Vagina (tissue), 2 donors: ENCODE measurements at regions not wholly inside any gene's neighbourhood (a gene's known extent, or its start where the extent isn't known, plus 50 kb on each side); places are given as distances from the start of the nearest gene placed in this dataset.

ENCODE experiments used
- DNase-seq, 2 donors: peaks; one replicate each; pipeline ENCODE4 v3.0.0-alpha.2; 2017; ENCODE audit errors: extremely low spot score in 2 of 2
- H3K27ac ChIP-seq: fragments of 200-600 bp; sonication (generic); one replicate; pipeline ENCODE4 v1.5.1; 2019
- H3K27me3 ChIP-seq: fragments of 200-600 bp; sonication (generic); one replicate; pipeline ENCODE4 v1.5.1; 2019
- H3K36me3 ChIP-seq, 2 donors: fragments of 200-600 bp; sonication (generic); one replicate each; pipeline ENCODE4 v1.5.1; 2017 to 2019
- H3K4me1 ChIP-seq: fragments of 200-600 bp; sonication (generic); one replicate; pipeline ENCODE4 v1.5.1; 2019
- H3K4me3 ChIP-seq, 2 donors: fragments of 200-600 bp; sonication (generic); 1 replicate in 1 of 2; 2 replicates in 1 of 2; pipeline ENCODE4 v1.5.1; 2016 to 2019
- H3K9me3 ChIP-seq: fragments of 200-600 bp; sonication (generic); one replicate; pipeline ENCODE4 v1.5.1; 2019
- POLR2A ChIP-seq, 2 donors: fragments of 450-650 bp; IDR thresholded peaks; one replicate each; pipeline ENCODE4 v1.6.1; 2017; ENCODE audit warnings: antibody characterized with exemption in 2 of 2, mild to moderate bottlenecking in 2 of 2, moderate library complexity in 2 of 2
- POLR2AphosphoS5 ChIP-seq, 2 donors: sonication (generic); formaldehyde crosslinking; IDR thresholded peaks; one replicate each; pipeline ENCODE4 v1.9.0; 2017; ENCODE audit warnings: antibody characterized with exemption in 2 of 2, mild to moderate bottlenecking in 2 of 2, low read depth in 1 of 2; ENCODE audit not compliant: insufficient read depth in 1 of 2
- intact Hi-C: fragments of 100-400 bp; cut with DNase I; formaldehyde crosslinking; loops from one replicate; pipeline ENCODE4 v1.15.1; 2023
- TF ChIP-seq, protein P1 (sequence below), 3 experiments: fragments of 450-650 bp in 2 of 3; fragments of 200-600 bp in 1 of 3; sonication (generic) in 1 of 3; IDR thresholded peaks; one replicate each; pipeline ENCODE4 v1.5.1; 2017 to 2019; ENCODE audit warnings: antibody characterized with exemption in 3 of 3, mild to moderate bottlenecking in 2 of 3, moderate library complexity in 2 of 3

- DNase-seq: no peak
- Histone ChIP-seq H3K27ac (no peak overlapping the region), H3K4me1 (no peaks in the 10 kb centered on the region), H3K36me3 (no peaks in the 10 kb centered on the region), H3K27me3 (no peaks in the 10 kb centered on the region), H3K9me3 (no peaks in the 10 kb centered on the region), H3K4me3 (no peak overlapping the region)
- TF ChIP-seq POLR2A (IDR thresholded peaks at IDR 0.05): no peak
- TF ChIP-seq POLR2AphosphoS5 (IDR thresholded peaks at IDR 0.05; ENCODE audit: insufficient read depth in 1 of 2, low read depth in 1 of 2): no peak
- intact Hi-C loops: no loop called here
These were observed 1091.5 kb upstream of the CHAC2 start for GRCh38 chr2:52676056-52676455.

DNA sequence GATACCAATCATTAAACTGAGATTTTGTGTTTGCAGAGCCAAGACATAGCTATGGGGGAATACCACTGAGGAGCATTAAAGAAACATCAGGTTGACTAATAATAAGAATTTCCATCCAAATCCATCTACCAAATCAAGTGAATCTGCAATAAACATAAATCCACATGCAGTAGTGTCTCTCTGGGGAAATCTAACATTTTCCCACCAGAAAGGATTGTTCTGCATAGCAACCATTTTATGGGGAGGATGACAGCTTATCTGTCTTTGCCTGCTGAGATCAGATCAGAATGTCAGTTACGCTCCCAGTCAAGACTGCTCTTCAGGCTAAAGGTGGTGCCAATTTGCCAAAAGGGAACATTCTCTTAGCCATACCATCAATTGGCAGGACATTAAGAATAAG lies 1098.9 kb upstream of the CHAC2 start:
- no peak for DNase-seq
- Histone ChIP-seq H3K4me1 (no peaks in the 10 kb centered on the region), H3K27ac (no peak overlapping the region), H3K36me3 (no peaks in the 10 kb centered on the region), H3K9me3 (no peaks in the 10 kb centered on the region), H3K4me3 (no peak overlapping the region), H3K27me3 (no peaks in the 10 kb centered on the region)
- TF ChIP-seq POLR2A (IDR thresholded peaks at IDR 0.05): no peak
- no peak for TF ChIP-seq POLR2AphosphoS5 (IDR thresholded peaks at IDR 0.05; ENCODE audit: insufficient read depth in 1 of 2, low read depth in 1 of 2)
- TF ChIP-seq, protein P1, sequence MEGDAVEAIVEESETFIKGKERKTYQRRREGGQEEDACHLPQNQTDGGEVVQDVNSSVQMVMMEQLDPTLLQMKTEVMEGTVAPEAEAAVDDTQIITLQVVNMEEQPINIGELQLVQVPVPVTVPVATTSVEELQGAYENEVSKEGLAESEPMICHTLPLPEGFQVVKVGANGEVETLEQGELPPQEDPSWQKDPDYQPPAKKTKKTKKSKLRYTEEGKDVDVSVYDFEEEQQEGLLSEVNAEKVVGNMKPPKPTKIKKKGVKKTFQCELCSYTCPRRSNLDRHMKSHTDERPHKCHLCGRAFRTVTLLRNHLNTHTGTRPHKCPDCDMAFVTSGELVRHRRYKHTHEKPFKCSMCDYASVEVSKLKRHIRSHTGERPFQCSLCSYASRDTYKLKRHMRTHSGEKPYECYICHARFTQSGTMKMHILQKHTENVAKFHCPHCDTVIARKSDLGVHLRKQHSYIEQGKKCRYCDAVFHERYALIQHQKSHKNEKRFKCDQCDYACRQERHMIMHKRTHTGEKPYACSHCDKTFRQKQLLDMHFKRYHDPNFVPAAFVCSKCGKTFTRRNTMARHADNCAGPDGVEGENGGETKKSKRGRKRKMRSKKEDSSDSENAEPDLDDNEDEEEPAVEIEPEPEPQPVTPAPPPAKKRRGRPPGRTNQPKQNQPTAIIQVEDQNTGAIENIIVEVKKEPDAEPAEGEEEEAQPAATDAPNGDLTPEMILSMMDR (IDR thresholded peaks at IDR 0.05): no peak
- intact Hi-C loops: no loop called here

GRCh38 chr2:52659546-52659945 lies 1108.1 kb upstream of the CHAC2 start:
- Histone ChIP-seq H3K27ac (no peak overlapping the region), H3K27me3 (no peaks in the 10 kb centered on the region), H3K4me1 (no peaks in the 10 kb centered on the region), H3K9me3 (no peaks in the 10 kb centered on the region), H3K36me3 (no peaks in the 10 kb centered on the region), H3K4me3 (no peak overlapping the region)
- intact Hi-C loops: no loop called here
- TF ChIP-seq POLR2AphosphoS5 (IDR thresholded peaks at IDR 0.05; ENCODE audit: insufficient read depth in 1 of 2, low read depth in 1 of 2) (no peak), POLR2A (IDR thresholded peaks at IDR 0.05) (no peak)
- TF ChIP-seq, protein P1 (IDR thresholded peaks at IDR 0.05): no peak
- DNase-seq: no peak

GRCh38 chr2:52658598-52658997 lies 1109.0 kb upstream of the CHAC2 start:
- Histone ChIP-seq H3K4me1 (no peaks in the 10 kb centered on the region), H3K9me3 (no peaks in the 10 kb centered on the region), H3K27me3 (no peaks in the 10 kb centered on the region), H3K4me3 (no peak overlapping the region), H3K27ac (no peak overlapping the region), H3K36me3 (no peaks in the 10 kb centered on the region)
- DNase-seq: no peak
- intact Hi-C loops: no loop called here
- TF ChIP-seq POLR2AphosphoS5 (IDR thresholded peaks at IDR 0.05; ENCODE audit: insufficient read depth in 1 of 2, low read depth in 1 of 2) (no peak), POLR2A (IDR thresholded peaks at IDR 0.05) (no peak)
- TF ChIP-seq, protein P1 (IDR thresholded peaks at IDR 0.05): no peak

DNA sequence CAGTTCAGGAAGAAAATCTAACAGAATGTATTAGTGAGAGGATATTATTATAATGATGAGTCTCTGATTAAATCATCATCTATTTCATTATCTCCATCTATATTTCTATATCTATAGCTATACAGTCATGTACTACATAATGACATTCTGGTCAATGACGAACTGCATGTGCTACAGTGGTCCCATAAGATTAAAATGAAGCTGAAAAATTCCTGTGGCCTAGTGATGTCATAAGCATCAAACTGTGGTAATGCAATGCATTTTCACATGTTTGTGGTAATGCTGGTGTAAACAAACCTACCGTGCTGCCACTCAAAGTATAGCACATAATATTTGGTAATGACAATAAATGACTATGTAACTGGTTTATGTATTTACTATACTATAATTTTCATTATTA lies 1127.9 kb upstream of the CHAC2 start:
- intact Hi-C loops: no loop called here
- no peak for DNase-seq
- Histone ChIP-seq H3K9me3 (no peaks in the 10 kb centered on the region), H3K36me3 (no peaks in the 10 kb centered on the region), H3K27me3 (no peaks in the 10 kb centered on the region), H3K4me3 (no peak overlapping the region), H3K4me1 (no peaks in the 10 kb centered on the region), H3K27ac (no peak overlapping the region)
- TF ChIP-seq POLR2AphosphoS5 (IDR thresholded peaks at IDR 0.05; ENCODE audit: insufficient read depth in 1 of 2, low read depth in 1 of 2): no peak
- no peak for TF ChIP-seq POLR2A (IDR thresholded peaks at IDR 0.05)
- TF ChIP-seq, protein P1 (IDR thresholded peaks at IDR 0.05): no peak

- intact Hi-C loops: no loop called here
- no peaks in the 10 kb centered on the region for H3K36me3 ChIP-seq
These were observed 1135.1 kb upstream of the CHAC2 start for GRCh38 chr2:52632543-52632942.

More at GRCh38 chr2:52632543-52632942, 1135.1 kb upstream of the CHAC2 start:
- TF ChIP-seq POLR2A (IDR thresholded peaks at IDR 0.05) (no peak), POLR2AphosphoS5 (IDR thresholded peaks at IDR 0.05; ENCODE audit: insufficient read depth in 1 of 2, low read depth in 1 of 2) (no peak)
- TF ChIP-seq, protein P1 (IDR thresholded peaks at IDR 0.05): no peak
- Histone ChIP-seq H3K27ac (no peak overlapping the region), H3K9me3 (no peaks in the 10 kb centered on the region), H3K4me3 (no peak overlapping the region), H3K27me3 (no peaks in the 10 kb centered on the region), H3K4me1 (no peaks in the 10 kb centered on the region)
- DNase-seq: no peak
